ENCODE measurements at regions not wholly inside any gene's neighbourhood (a gene's known extent, or its start where the extent isn't known, plus 50 kb on each side); places are given as distances from the start of the nearest gene placed in this dataset.

DNA sequence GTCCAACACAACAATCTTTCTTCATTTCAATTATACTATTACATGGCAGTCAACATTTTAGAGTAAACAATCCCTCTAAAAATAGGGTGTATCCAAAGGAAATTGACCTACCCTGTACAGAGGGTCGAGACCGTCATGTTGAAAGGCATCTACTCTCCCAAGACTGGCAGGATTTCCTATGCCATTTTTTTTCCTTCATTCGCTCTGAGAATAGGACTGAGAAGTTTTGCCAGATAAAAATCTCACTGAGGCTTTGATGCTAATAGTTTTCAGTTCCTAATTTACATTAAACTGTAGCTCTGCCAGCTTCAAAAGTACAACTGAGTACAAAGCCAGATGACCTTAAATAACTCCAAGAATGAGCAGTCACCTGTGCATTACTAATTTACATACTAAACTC, 84.5 kb upstream of the SEMA3C start:
- Histone ChIP-seq H3K4me3 (ENCODE audit: low read depth, low read length) (no peak overlapping the region), H3K27me3 (replicated peaks; ENCODE audit: control insufficient read depth, insufficient read depth, low read length) (no peaks in the 10 kb centered on the region), H3K9me3 (no peaks in the 10 kb centered on the region), H3K4me1 (no peaks in the 10 kb centered on the region), H3K36me3 (ENCODE audit: control insufficient read depth, insufficient read depth, low read length) (no peaks in the 10 kb centered on the region)
- BruUV-seq (replicated peaks) = no TSS peak
- intact Hi-C loops (cut with micrococcal nuclease; ENCODE audit: unreplicated experiment) = no loop called here
- no peaks in the 10 kb centered on the region for H3K27me3 Mint-ChIP-seq (ENCODE audit: insufficient read depth, unreplicated experiment)
- no peaks in the 10 kb centered on the region for H3K9me3 Mint-ChIP-seq (ENCODE audit: unreplicated experiment)
- TF ChIP-seq, protein P1, sequence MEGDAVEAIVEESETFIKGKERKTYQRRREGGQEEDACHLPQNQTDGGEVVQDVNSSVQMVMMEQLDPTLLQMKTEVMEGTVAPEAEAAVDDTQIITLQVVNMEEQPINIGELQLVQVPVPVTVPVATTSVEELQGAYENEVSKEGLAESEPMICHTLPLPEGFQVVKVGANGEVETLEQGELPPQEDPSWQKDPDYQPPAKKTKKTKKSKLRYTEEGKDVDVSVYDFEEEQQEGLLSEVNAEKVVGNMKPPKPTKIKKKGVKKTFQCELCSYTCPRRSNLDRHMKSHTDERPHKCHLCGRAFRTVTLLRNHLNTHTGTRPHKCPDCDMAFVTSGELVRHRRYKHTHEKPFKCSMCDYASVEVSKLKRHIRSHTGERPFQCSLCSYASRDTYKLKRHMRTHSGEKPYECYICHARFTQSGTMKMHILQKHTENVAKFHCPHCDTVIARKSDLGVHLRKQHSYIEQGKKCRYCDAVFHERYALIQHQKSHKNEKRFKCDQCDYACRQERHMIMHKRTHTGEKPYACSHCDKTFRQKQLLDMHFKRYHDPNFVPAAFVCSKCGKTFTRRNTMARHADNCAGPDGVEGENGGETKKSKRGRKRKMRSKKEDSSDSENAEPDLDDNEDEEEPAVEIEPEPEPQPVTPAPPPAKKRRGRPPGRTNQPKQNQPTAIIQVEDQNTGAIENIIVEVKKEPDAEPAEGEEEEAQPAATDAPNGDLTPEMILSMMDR (IDR thresholded peaks at IDR 0.05; ENCODE audit: insufficient read depth in 1 of 2, low read depth in 1 of 2, low read length in 1 of 2, severe bottlenecking in 1 of 2, unreplicated experiment in 1 of 2) = no peak
- ChIA-PET POLR2A (no interaction called here), CTCF (no interaction called here)
- H3K36me3 Mint-ChIP-seq (ENCODE audit: insufficient read depth, unreplicated experiment) = no peaks in the 10 kb centered on the region
- no peak overlapping the region for H3K27ac Mint-ChIP-seq (ENCODE audit: unreplicated experiment)
- no peak overlapping the region for H3K4me3 Mint-ChIP-seq (ENCODE audit: unreplicated experiment)
- no peak for DNase-seq
- H3K4me1 Mint-ChIP-seq (ENCODE audit: low read depth, unreplicated experiment) = no peaks in the 10 kb centered on the region

DNA sequence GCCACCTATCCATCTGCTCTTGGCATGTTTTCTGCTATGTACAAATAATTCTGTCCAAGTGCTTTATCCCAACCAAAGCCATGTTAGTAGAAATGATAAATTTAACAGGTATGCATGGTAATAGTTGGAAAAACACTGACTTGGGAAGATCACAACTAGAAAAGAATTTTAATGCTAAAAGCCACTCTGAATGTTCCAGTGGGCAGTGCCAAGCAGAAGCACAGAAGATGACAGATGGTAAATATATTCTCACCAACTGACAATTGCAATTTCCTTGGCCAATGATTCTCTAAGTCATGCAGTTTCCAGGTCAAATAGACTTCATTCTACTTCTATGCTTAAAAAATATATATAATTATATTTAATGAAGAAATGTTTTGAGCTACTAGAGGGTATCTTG, 83.6 kb upstream of the SEMA3C start:
- Mint-ChIP-seq H3K36me3 (ENCODE audit: insufficient read depth, unreplicated experiment) (no peaks in the 10 kb centered on the region), H3K4me3 (ENCODE audit: unreplicated experiment) (no peak overlapping the region), H3K27me3 (ENCODE audit: insufficient read depth, unreplicated experiment) (no peaks in the 10 kb centered on the region), H3K27ac (ENCODE audit: unreplicated experiment) (no peak overlapping the region), H3K9me3 (ENCODE audit: unreplicated experiment) (no peaks in the 10 kb centered on the region), H3K4me1 (ENCODE audit: low read depth, unreplicated experiment) (no peaks in the 10 kb centered on the region)
- intact Hi-C loops (cut with micrococcal nuclease; ENCODE audit: unreplicated experiment) = no loop called here
- ChIA-PET CTCF (no interaction called here), POLR2A (no interaction called here)
- Histone ChIP-seq H3K4me3 (ENCODE audit: low read depth, low read length) (no peak overlapping the region), H3K27me3 (replicated peaks; ENCODE audit: control insufficient read depth, insufficient read depth, low read length) (no peaks in the 10 kb centered on the region), H3K4me1 (no peaks in the 10 kb centered on the region), H3K9me3 (no peaks in the 10 kb centered on the region), H3K36me3 (ENCODE audit: control insufficient read depth, insufficient read depth, low read length) (no peaks in the 10 kb centered on the region)
- no TSS peak for BruUV-seq (replicated peaks)
- no peak for DNase-seq
- TF ChIP-seq, protein P1 (IDR thresholded peaks at IDR 0.05; ENCODE audit: insufficient read depth in 1 of 2, low read depth in 1 of 2, low read length in 1 of 2, severe bottlenecking in 1 of 2, unreplicated experiment in 1 of 2) = no peak

DNA sequence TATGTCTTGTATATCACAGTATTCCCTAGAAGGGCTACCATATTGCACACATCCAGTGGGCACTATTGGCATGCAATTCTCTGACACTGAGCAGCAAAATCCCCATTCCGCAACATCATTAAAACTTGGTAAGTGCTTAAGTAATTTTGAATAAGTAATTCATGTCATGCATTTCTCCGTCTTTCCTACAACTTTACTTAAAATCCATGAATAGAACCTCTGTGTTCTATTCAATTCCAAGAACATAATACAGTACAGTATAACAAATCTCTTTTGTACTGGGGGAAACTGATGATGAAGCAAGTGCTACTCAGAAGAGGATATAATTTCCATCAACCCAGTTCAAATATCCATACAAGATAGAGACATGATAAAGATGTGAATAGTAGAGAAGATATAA, 80.9 kb upstream of the SEMA3C start:
- H3K36me3 Mint-ChIP-seq (ENCODE audit: insufficient read depth, unreplicated experiment) = no peaks in the 10 kb centered on the region
- POLR2A ChIA-PET = no interaction called here
- BruUV-seq (replicated peaks) = no TSS peak
- no peak for DNase-seq
- TF ChIP-seq, protein P1 (IDR thresholded peaks at IDR 0.05; ENCODE audit: insufficient read depth in 1 of 2, low read depth in 1 of 2, low read length in 1 of 2, severe bottlenecking in 1 of 2, unreplicated experiment in 1 of 2) = no peak
- Histone ChIP-seq H3K36me3 (ENCODE audit: control insufficient read depth, insufficient read depth, low read length) (no peaks in the 10 kb centered on the region), H3K4me1 (no peaks in the 10 kb centered on the region), H3K4me3 (ENCODE audit: low read depth, low read length) (no peak overlapping the region), H3K9me3 (no peaks in the 10 kb centered on the region), H3K27me3 (replicated peaks; ENCODE audit: control insufficient read depth, insufficient read depth, low read length) (no peaks in the 10 kb centered on the region)
- no peak overlapping the region for H3K4me3 Mint-ChIP-seq (ENCODE audit: unreplicated experiment)
- H3K27me3 Mint-ChIP-seq (ENCODE audit: insufficient read depth, unreplicated experiment) = no peaks in the 10 kb centered on the region
- no peak overlapping the region for H3K27ac Mint-ChIP-seq (ENCODE audit: unreplicated experiment)
- H3K9me3 Mint-ChIP-seq (ENCODE audit: unreplicated experiment) = peaks cover 10% of the 10 kb centered on the region
- intact Hi-C loops (cut with micrococcal nuclease; ENCODE audit: unreplicated experiment) = no loop called here
- H3K4me1 Mint-ChIP-seq (ENCODE audit: low read depth, unreplicated experiment) = no peaks in the 10 kb centered on the region
- CTCF ChIA-PET = no interaction called here
